B cell (primary cell): ENCODE measurements at regions not wholly inside any gene's neighbourhood (a gene's known extent, or its start where the extent isn't known, plus 50 kb on each side); places are given as distances from the start of the nearest gene placed in this dataset.

Experiments
- ATAC-seq: fragments of 200-7000 bp; cut with Tn5 transposase; one replicate; pipeline ENCODE4 v1.10.0; 2021; ENCODE audit warnings: low read depth, mild to moderate bottlenecking, moderate number of reproducible peaks, moderate library complexity
- CTCF ChIA-PET: fragments of 350-600 bp; sonication (Branson Sonifier 250); formaldehyde crosslinking; loops from one replicate; lab custom pipeline; 2021; ENCODE audit warnings: antibody characterized with exemption, inconsistent platforms; lab: Charles Lee
- POLR2A ChIA-PET: fragments of 350-600 bp; sonication (Branson Sonifier 250); formaldehyde crosslinking; loops from one replicate; lab custom pipeline; 2021; ENCODE audit warnings: antibody characterized with exemption; lab: Charles Lee
- DNase-seq: peaks from one replicate; pipeline ENCODE4 v3.0.0; 2013
- H2AFZ ChIP-seq: 2 replicates; pipeline ENCODE4 v1.6.1; 2012; ENCODE audit warnings: mild to moderate bottlenecking, low read depth, low read length; ENCODE audit not compliant: insufficient read depth, poor library complexity, severe bottlenecking
- H3K27ac ChIP-seq, 2 donors: 1 replicate in 1 of 2; 2 replicates in 1 of 2; pipeline ENCODE4 v1.5.1; 2012 to 2013; ENCODE audit warnings: low read length in 2 of 2, mild to moderate bottlenecking in 2 of 2, moderate library complexity in 1 of 2
- H3K27me3 ChIP-seq, 4 experiments: fragments of 200-600 bp in 1 of 4; sonication (generic) in 1 of 4; replicated peaks in 1 of 4; 1 replicate in 2 of 4; 2 replicates in 2 of 4; pipeline versions ENCODE4 v1.6.1 to v1.7.0; 2013 to 2016; ENCODE audit warnings: low read length in 3 of 4, mild to moderate bottlenecking in 2 of 4, mixed read lengths in 1 of 4, moderate library complexity in 1 of 4; ENCODE audit not compliant: insufficient read depth in 4 of 4, control insufficient read depth in 3 of 4; ENCODE audit errors: control extremely low read depth in 1 of 4
- H3K36me3 ChIP-seq, 2 experiments: replicated peaks in 1 of 2; 1 replicate in 1 of 2; 2 replicates in 1 of 2; pipeline versions ENCODE4 v1.6.1 to v1.7.1; 2013; ENCODE audit warnings: low read length in 1 of 2; ENCODE audit not compliant: insufficient read depth in 2 of 2, control insufficient read depth in 1 of 2; ENCODE audit errors: control extremely low read depth in 1 of 2, extremely low read depth in 1 of 2
- H3K4me1 ChIP-seq, 2 donors: fragments of 200-600 bp in 1 of 2; sonication (generic) in 1 of 2; 1 replicate in 1 of 2; 2 replicates in 1 of 2; pipeline versions ENCODE4 v1.5.1 to v1.6.1; 2013 to 2017; ENCODE audit warnings: low read length in 2 of 2; ENCODE audit not compliant: control insufficient read depth in 2 of 2, insufficient read depth in 2 of 2
- H3K4me2 ChIP-seq: replicated peaks from 2 replicates; pipeline ENCODE3; 2012; ENCODE audit warnings: mild to moderate bottlenecking, low read depth, low read length; ENCODE audit not compliant: poor library complexity, severe bottlenecking
- H3K4me3 ChIP-seq, 5 experiments: fragments of 200-600 bp in 1 of 5; sonication (generic) in 1 of 5; 1 replicate in 3 of 5; 2 replicates in 2 of 5; pipeline versions ENCODE4 v1.5.1 to v1.7.0; 2011 to 2016; ENCODE audit warnings: low read length in 4 of 5, mild to moderate bottlenecking in 4 of 5, low read depth in 2 of 5, control low read depth in 1 of 5, moderate library complexity in 1 of 5; ENCODE audit not compliant: insufficient read depth in 1 of 5; ENCODE audit errors: control extremely low read depth in 1 of 5, extremely low read depth in 1 of 5
- H3K79me2 ChIP-seq: fragments of 200-600 bp; sonication (generic); one replicate; pipeline ENCODE4 v1.6.0; 2016; ENCODE audit warnings: low read length; ENCODE audit not compliant: control insufficient read depth, insufficient read depth
- H3K9ac ChIP-seq: fragments of 200-600 bp; sonication (generic); 2 replicates; pipeline ENCODE4 v1.6.1; 2017; ENCODE audit warnings: mild to moderate bottlenecking, low read length, moderate library complexity
- H3K9me3 ChIP-seq, 3 donors: one replicate each; pipeline versions ENCODE4 v1.6.1 to v1.7.1; 2013; ENCODE audit warnings: low read length in 2 of 3; ENCODE audit not compliant: control insufficient read depth in 2 of 3, insufficient read depth in 1 of 3; ENCODE audit errors: control extremely low read depth in 1 of 3
- H4K20me1 ChIP-seq: 2 replicates; pipeline ENCODE4 v1.6.0; 2012; ENCODE audit warnings: mild to moderate bottlenecking, low read length; ENCODE audit not compliant: insufficient read depth, control insufficient read depth, poor library complexity, severe bottlenecking
- H3K27ac Mint-ChIP-seq: one replicate; pipeline ENCODE4 v1.8.0; 2021; ENCODE audit warnings: mixed read lengths
- H3K27me3 Mint-ChIP-seq: one replicate; pipeline ENCODE4 v1.8.0; 2021; ENCODE audit warnings: mixed read lengths
- H3K4me1 Mint-ChIP-seq: one replicate; pipeline ENCODE4 v1.8.0; 2021; ENCODE audit warnings: mixed read lengths
- H3K4me3 Mint-ChIP-seq: one replicate; pipeline ENCODE4 v1.8.0; 2021; ENCODE audit warnings: mixed read lengths
- H3K9me3 Mint-ChIP-seq: one replicate; pipeline ENCODE4 v1.8.0; 2022; ENCODE audit warnings: mixed read lengths; ENCODE audit not compliant: insufficient read depth
- CTCF ChIP-seq: fragments of 200-600 bp; IDR thresholded peaks from one replicate; pipeline ENCODE4 v1.8.0; 2022; ENCODE audit warnings: antibody characterized with exemption, mild to moderate bottlenecking
- EZH2 ChIP-seq: IDR thresholded peaks from 2 replicates; pipeline ENCODE4 v1.6.1; 2012; ENCODE audit warnings: borderline replicate concordance, low read depth, mild to moderate bottlenecking, moderate library complexity, low read length; ENCODE audit not compliant: insufficient read depth, poor library complexity, severe bottlenecking
- WGBS: methylation state at CpG from one replicate; pipeline ENCODE4 v1.1.5; 2013; ENCODE audit warnings: missing lambda C conversion rate; ENCODE audit not compliant: insufficient coverage; 5-methylcytosine and 5-hydroxymethylcytosine counted together
- intact Hi-C: fragments of 100-400 bp; cut with micrococcal nuclease; formaldehyde crosslinking; loops from one replicate; pipeline ENCODE4 v1.10.0; 2022

DNA sequence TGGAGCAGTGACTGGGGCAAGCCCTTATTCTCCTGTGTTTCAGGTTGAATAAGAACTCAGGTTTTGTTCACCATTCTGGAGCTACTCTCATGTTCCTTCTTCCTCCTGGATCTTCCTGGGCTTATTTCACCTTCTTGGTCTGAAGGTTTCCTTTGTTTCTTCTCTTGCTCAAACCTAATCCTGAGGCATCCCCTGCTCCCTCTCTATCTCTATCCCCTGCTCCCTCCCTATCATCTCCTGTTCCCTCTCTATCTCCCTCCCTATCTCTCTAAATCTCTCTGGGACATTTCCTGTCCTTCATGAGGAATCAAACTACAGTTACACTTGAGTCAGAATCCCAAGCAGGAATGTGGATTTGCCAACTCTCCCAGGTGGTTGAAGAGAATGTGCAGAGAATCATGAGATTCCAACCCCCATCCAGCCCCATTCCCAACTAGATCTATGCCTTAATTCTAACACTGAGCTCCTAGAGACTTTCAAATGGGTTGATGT, 134.9 kb upstream of the ZIC3 start:
- H3K9me3 ChIP-seq = peaks cover 0 to 22% (median 0%) of the 10 kb centered on the region in 3 donors
- H3K4me2 ChIP-seq = no peak overlapping the region
- ChIA-PET POLR2A (no interaction called here), CTCF (no interaction called here)
- no peak overlapping the region for H3K27ac Mint-ChIP-seq
- H3K79me2 ChIP-seq = no peaks in the 10 kb centered on the region
- no peak overlapping the region for H2AFZ ChIP-seq
- H3K27me3 ChIP-seq = peaks cover 0 to 28% (median 16%) of the 10 kb centered on the region in 4 experiments
- no peaks in the 10 kb centered on the region for H3K9me3 Mint-ChIP-seq
- DNase-seq = no peak
- no peaks in the 10 kb centered on the region for H4K20me1 ChIP-seq
- peaks cover 11 to 17% of the 10 kb centered on the region in 2 donors for H3K4me1 ChIP-seq
- no peak overlapping the region for H3K4me3 Mint-ChIP-seq
- H3K36me3 ChIP-seq = no peaks in the 10 kb centered on the region
- no peak for ATAC-seq
- peaks cover 26% of the 10 kb centered on the region for H3K27me3 Mint-ChIP-seq
- no peak overlapping the region for H3K27ac ChIP-seq
- H3K9ac ChIP-seq = no peak overlapping the region
- intact Hi-C loops = no loop called here
- no peak for TF ChIP-seq EZH2
- TF ChIP-seq CTCF = no peak
- peaks cover 10% of the 10 kb centered on the region for H3K4me1 Mint-ChIP-seq
- H3K4me3 ChIP-seq = no peak overlapping the region

GRCh38 chrX:137430301-137430700, 135.6 kb upstream of the ZIC3 start:
- H3K36me3 ChIP-seq = no peaks in the 10 kb centered on the region
- DNase-seq (no peak), ATAC-seq (no peak)
- peaks cover 0 to 22% (median 0%) of the 10 kb centered on the region in 3 donors for H3K9me3 ChIP-seq
- ChIA-PET POLR2A (no interaction called here), CTCF (no interaction called here)
- Mint-ChIP-seq H3K27ac (no peak overlapping the region), H3K9me3 (no peaks in the 10 kb centered on the region), H3K4me3 (no peak overlapping the region), H3K4me1 (peaks cover 10% of the 10 kb centered on the region), H3K27me3 (peaks cover 28% of the 10 kb centered on the region)
- H3K79me2 ChIP-seq = no peaks in the 10 kb centered on the region
- peaks cover 11 to 17% of the 10 kb centered on the region in 2 donors for H3K4me1 ChIP-seq
- intact Hi-C loops = no loop called here
- no peak overlapping the region for H3K4me3 ChIP-seq
- no peak overlapping the region for H3K4me2 ChIP-seq
- no peak overlapping the region for H3K9ac ChIP-seq
- no CpG with 5 or more reads among the region's 17 CpGs for WGBS
- TF ChIP-seq CTCF (no peak), EZH2 (no peak)
- peaks cover 0 to 34% (median 16%) of the 10 kb centered on the region in 4 experiments for H3K27me3 ChIP-seq
- H4K20me1 ChIP-seq = no peaks in the 10 kb centered on the region
- H3K27ac ChIP-seq = no peak overlapping the region
- H2AFZ ChIP-seq = no peak overlapping the region
